ENCODE measurements at regions not wholly inside any gene's neighbourhood (a gene's known extent, or its start where the extent isn't known, plus 50 kb on each side); places are given as distances from the start of the nearest gene placed in this dataset.

- TF ChIP-seq POLR2AphosphoS5 (IDR thresholded peaks at IDR 0.05; ENCODE audit: low read depth, low read length), result no peak
- TF ChIP-seq POLR2A (IDR thresholded peaks at IDR 0.05; ENCODE audit: low read depth, low read length), result no peak
- no peak for TF ChIP-seq TAF1 (IDR thresholded peaks at IDR 0.05; ENCODE audit: borderline replicate concordance, low read depth, low read length)
Observed at GRCh38 chrX:10931976-10932375, 179.2 kb upstream of the HCCS start.
